Vagina (tissue), 2 donors: ENCODE measurements at regions not wholly inside any gene's neighbourhood (a gene's known extent, or its start where the extent isn't known, plus 50 kb on each side); places are given as distances from the start of the nearest gene placed in this dataset.

ENCODE experiments used
- CTCF ChIP-seq, 3 experiments: fragments of 450-650 bp in 2 of 3; fragments of 200-600 bp in 1 of 3; sonication (generic) in 1 of 3; IDR thresholded peaks; one replicate each; pipeline ENCODE4 v1.5.1; 2017 to 2019; ENCODE audit warnings: antibody characterized with exemption in 3 of 3, mild to moderate bottlenecking in 2 of 3, moderate library complexity in 2 of 3
- POLR2A ChIP-seq, 2 donors: fragments of 450-650 bp; IDR thresholded peaks; one replicate each; pipeline ENCODE4 v1.6.1; 2017; ENCODE audit warnings: antibody characterized with exemption in 2 of 2, mild to moderate bottlenecking in 2 of 2, moderate library complexity in 2 of 2
- POLR2AphosphoS5 ChIP-seq, 2 donors: sonication (generic); formaldehyde crosslinking; IDR thresholded peaks; one replicate each; pipeline ENCODE4 v1.9.0; 2017; ENCODE audit warnings: antibody characterized with exemption in 2 of 2, mild to moderate bottlenecking in 2 of 2, low read depth in 1 of 2; ENCODE audit not compliant: insufficient read depth in 1 of 2

GRCh38 chr19:30686176-30686820, 314.1 kb downstream of the ZNF536 start:
- TF ChIP-seq CTCF (IDR thresholded peaks at IDR 0.05): no peak
- TF ChIP-seq POLR2A (IDR thresholded peaks at IDR 0.05): no peak
- no peak for TF ChIP-seq POLR2AphosphoS5 (IDR thresholded peaks at IDR 0.05; ENCODE audit: insufficient read depth in 1 of 2, low read depth in 1 of 2)
